ENCODE measurements at regions not wholly inside any gene's neighbourhood (a gene's known extent, or its start where the extent isn't known, plus 50 kb on each side); places are given as distances from the start of the nearest gene placed in this dataset.

- ChIA-PET CTCF (no interaction called here), POLR2A (no interaction called here)
- in situ Hi-C loops (cut with HindIII; ENCODE audit: low pct_unique_long_range_greater_than_20kb, low sequenced_read_pairs) (no loop called here), intact Hi-C loops (cut with micrococcal nuclease; ENCODE audit: unreplicated experiment) (no loop called here)
- H3K36me3 ChIP-seq (ENCODE audit: control insufficient read depth, insufficient read depth, low read length) = no peaks in the 10 kb centered on the region
- no peak overlapping the region for H3K4me3 ChIP-seq (ENCODE audit: low read depth in 2 of 2, low read length in 2 of 2)
- ATAC-seq (no peak), DNase-seq (ENCODE audit: low read depth, low spot score) (no peak)
- H3K27me3 ChIP-seq (ENCODE audit: control insufficient read depth, insufficient read depth, low read length) = no peaks in the 10 kb centered on the region
- BruUV-seq (replicated peaks) = no TSS peak
- no peaks in the 10 kb centered on the region for H3K9me3 ChIP-seq (ENCODE audit: control insufficient read depth, insufficient read depth, low read depth, low read length)
- H3K27ac ChIP-seq (ENCODE audit: low read length) = no peak overlapping the region
- no peak for TF ChIP-seq CTCF (IDR thresholded peaks at IDR 0.05)
- no peak for TF ChIP-seq POLR2AphosphoS5 (IDR thresholded peaks at IDR 0.05; ENCODE audit: low read depth, low read length)
- no peak for TF ChIP-seq REST (IDR thresholded peaks at IDR 0.05; ENCODE audit: insufficient read depth in 1 of 2, low read depth in 2 of 2, low read length in 1 of 2)
- no peak for TF ChIP-seq TCF7L2 (IDR thresholded peaks at IDR 0.05; ENCODE audit: low read depth, low read length)
- TF ChIP-seq SIN3A (IDR thresholded peaks at IDR 0.05; ENCODE audit: borderline replicate concordance, insufficient read depth, low read depth, low read length) = no peak
- H3K4me1 ChIP-seq (ENCODE audit: control insufficient read depth, insufficient read depth, low read length) = no peaks in the 10 kb centered on the region
Measured at GRCh38 chr4:100289946-100290345, 99.7 kb upstream of the DDIT4L start.

GRCh38 chr4:100289530-100289888 is 99.2 kb upstream of the DDIT4L start:
- Histone ChIP-seq H3K27ac (ENCODE audit: low read length) (no peak overlapping the region), H3K27me3 (ENCODE audit: control insufficient read depth, insufficient read depth, low read length) (no peaks in the 10 kb centered on the region), H3K4me1 (ENCODE audit: control insufficient read depth, insufficient read depth, low read length) (no peaks in the 10 kb centered on the region), H3K36me3 (ENCODE audit: control insufficient read depth, insufficient read depth, low read length) (no peaks in the 10 kb centered on the region), H3K4me3 (ENCODE audit: low read depth in 2 of 2, low read length in 2 of 2) (no peak overlapping the region), H3K9me3 (ENCODE audit: control insufficient read depth, insufficient read depth, low read depth, low read length) (no peaks in the 10 kb centered on the region)
- ChIA-PET CTCF (no interaction called here), POLR2A (no interaction called here)
- no peak for TF ChIP-seq CTCF (IDR thresholded peaks at IDR 0.05)
- TF ChIP-seq POLR2AphosphoS5 (IDR thresholded peaks at IDR 0.05; ENCODE audit: low read depth, low read length) = no peak
- no peak for TF ChIP-seq REST (IDR thresholded peaks at IDR 0.05; ENCODE audit: insufficient read depth in 1 of 2, low read depth in 2 of 2, low read length in 1 of 2)
- no peak for TF ChIP-seq SIN3A (IDR thresholded peaks at IDR 0.05; ENCODE audit: borderline replicate concordance, insufficient read depth, low read depth, low read length)
- TF ChIP-seq TCF7L2 (IDR thresholded peaks at IDR 0.05; ENCODE audit: low read depth, low read length) = no peak
- no peak for ATAC-seq
- no TSS peak for BruUV-seq (replicated peaks)
- in situ Hi-C loops (cut with HindIII; ENCODE audit: low pct_unique_long_range_greater_than_20kb, low sequenced_read_pairs) (no loop called here), intact Hi-C loops (cut with micrococcal nuclease; ENCODE audit: unreplicated experiment) (no loop called here)
- no peak for DNase-seq (ENCODE audit: low read depth, low spot score)

Measured in Panc1 (cell line).